Spleen (tissue), 7 donors: ENCODE measurements at regions not wholly inside any gene's neighbourhood (a gene's known extent, or its start where the extent isn't known, plus 50 kb on each side); places are given as distances from the start of the nearest gene placed in this dataset.

Source experiments
- CTCF ChIP-seq, 11 experiments: fragments of 200-600 bp in 7 of 11; fragments of 450-650 bp in 4 of 11; sonication (generic) in 4 of 11; IDR thresholded peaks in 8 of 11; conservative IDR thresholded peaks in 3 of 11; 1 replicate in 7 of 11; 2 replicates in 4 of 11; pipeline versions ENCODE4 v1.4.0 to v1.8.0; 2016 to 2021; ENCODE audit warnings: antibody characterized with exemption in 11 of 11, inconsistent platforms in 4 of 11, mild to moderate bottlenecking in 1 of 11
- POLR2A ChIP-seq, 3 donors: fragments of 450-650 bp; IDR thresholded peaks; one replicate each; pipeline ENCODE4 v1.5.1; 2017; ENCODE audit warnings: antibody characterized with exemption in 3 of 3, mild to moderate bottlenecking in 1 of 3
- donor health status: DM: no; HTN: no; CAD: no; lungs with moderate emphysema.
- donor health status: DM: no; HTN: no; CAD: no.
- donor health status: DM: no; HTN: no; CAD: no.

GRCh38 chr10:84600947-84601346 lies 272.6 kb downstream of the CCSER2 start:
- TF ChIP-seq CTCF (IDR thresholded peaks at IDR 0.05 in 8 of 11, conservative IDR thresholded peaks at IDR 0.05 in 3 of 11) (no peak), POLR2A (IDR thresholded peaks at IDR 0.05) (no peak)
